Trophoblast cell (in vitro differentiated cells and primary cell): ENCODE measurements at regions not wholly inside any gene's neighbourhood (a gene's known extent, or its start where the extent isn't known, plus 50 kb on each side); places are given as distances from the start of the nearest gene placed in this dataset.

Source experiments
- DNase-seq, 2 donors: peaks; one replicate each; pipeline ENCODE4 v3.0.0-alpha.2; 2016
- H2AFZ ChIP-seq: 2 replicates; pipeline ENCODE4 v1.6.1; 2013; ENCODE audit warnings: low read length, moderate library complexity, mild to moderate bottlenecking; ENCODE audit not compliant: insufficient read depth, poor library complexity
- H2AK5ac ChIP-seq: 2 replicates; pipeline ENCODE4 v1.6.1; 2013; ENCODE audit warnings: mild to moderate bottlenecking, low read length
- H2BK120ac ChIP-seq: 2 replicates; pipeline ENCODE4 v1.6.1; 2013; ENCODE audit warnings: low read length, mild to moderate bottlenecking, moderate library complexity; ENCODE audit not compliant: insufficient read depth, poor library complexity
- H2BK12ac ChIP-seq: 2 replicates; pipeline ENCODE4 v1.6.1; 2013; ENCODE audit warnings: mild to moderate bottlenecking, low read length, moderate library complexity
- H2BK5ac ChIP-seq: 2 replicates; pipeline ENCODE4 v1.6.1; 2013; ENCODE audit warnings: low read length, low read depth, moderate library complexity, mild to moderate bottlenecking; ENCODE audit not compliant: poor library complexity
- H3K14ac ChIP-seq: 2 replicates; pipeline ENCODE4 v1.6.1; 2013; ENCODE audit warnings: mild to moderate bottlenecking, low read length
- H3K18ac ChIP-seq: 2 replicates; pipeline ENCODE4 v1.6.1; 2013; ENCODE audit warnings: mild to moderate bottlenecking, low read length
- H3K23ac ChIP-seq: 2 replicates; pipeline ENCODE4 v1.6.1; 2013; ENCODE audit warnings: low read length
- H3K27ac ChIP-seq: 2 replicates; pipeline ENCODE4 v1.5.1; 2013; ENCODE audit warnings: low read depth, mild to moderate bottlenecking, inconsistent platforms, low read length, moderate library complexity
- H3K27me3 ChIP-seq: 2 replicates; pipeline ENCODE4 v1.6.1; 2013; ENCODE audit warnings: inconsistent platforms, mild to moderate bottlenecking, low read length, moderate library complexity; ENCODE audit not compliant: insufficient read depth
- H3K36me3 ChIP-seq, 2 experiments: 1 replicate in 1 of 2; 2 replicates in 1 of 2; pipeline ENCODE4 v1.6.1; 2013; ENCODE audit warnings: low read length in 2 of 2, mild to moderate bottlenecking in 2 of 2, moderate library complexity in 1 of 2; ENCODE audit not compliant: insufficient read depth in 2 of 2, control insufficient read depth in 1 of 2
- H3K4ac ChIP-seq: 2 replicates; pipeline ENCODE4 v1.6.1; 2013; ENCODE audit warnings: low read depth, mild to moderate bottlenecking, low read length, moderate library complexity
- H3K4me1 ChIP-seq, 2 experiments: 1 replicate in 1 of 2; 2 replicates in 1 of 2; pipeline ENCODE4 v1.6.1; 2013; ENCODE audit warnings: low read length in 2 of 2, mild to moderate bottlenecking in 2 of 2, moderate library complexity in 1 of 2; ENCODE audit not compliant: insufficient read depth in 2 of 2, control insufficient read depth in 1 of 2
- H3K4me2 ChIP-seq: 2 replicates; pipeline ENCODE4 v1.6.1; 2013; ENCODE audit warnings: inconsistent platforms, mild to moderate bottlenecking, low read length, moderate library complexity
- H3K4me3 ChIP-seq: 2 replicates; pipeline ENCODE4 v1.5.1; 2013; ENCODE audit warnings: mild to moderate bottlenecking, low read depth, low read length, inconsistent platforms
- H3K79me1 ChIP-seq: one replicate; pipeline ENCODE4 v1.6.1; 2013; ENCODE audit warnings: low read length
- H3K79me2 ChIP-seq: 2 replicates; pipeline ENCODE4 v1.6.1; 2013; ENCODE audit warnings: low read length, mild to moderate bottlenecking; ENCODE audit not compliant: control insufficient read depth, insufficient read depth, poor library complexity
- H3K9ac ChIP-seq: 2 replicates; pipeline ENCODE4 v1.6.1; 2013; ENCODE audit warnings: mild to moderate bottlenecking, low read length
- H3K9me3 ChIP-seq: 2 replicates; pipeline ENCODE4 v1.6.1; 2013; ENCODE audit warnings: low read depth, mild to moderate bottlenecking, control low read depth, inconsistent platforms, low read length; ENCODE audit not compliant: insufficient read depth
- H4K12ac ChIP-seq: 2 replicates; pipeline ENCODE4 v1.6.1; 2013; ENCODE audit warnings: low read depth, mild to moderate bottlenecking, low read length, moderate library complexity
- H4K8ac ChIP-seq: 2 replicates; pipeline ENCODE4 v1.6.1; 2013; ENCODE audit warnings: low read depth, mild to moderate bottlenecking, low read length, moderate library complexity
- H4K91ac ChIP-seq: one replicate; pipeline ENCODE4 v1.6.1; 2013; ENCODE audit warnings: low read depth, mild to moderate bottlenecking, low read length, moderate library complexity
- WGBS: extraction: QIAGEN DNeasy Blood & Tissue Kit; methylation state at CpG from one replicate; pipeline ENCODE4 v1.1.7; 2013; ENCODE audit warnings: missing lambda C conversion rate; ENCODE audit not compliant: insufficient read length, insufficient coverage; ENCODE audit errors: extremely low coverage; 5-methylcytosine and 5-hydroxymethylcytosine counted together

- Histone ChIP-seq H3K36me3 (no peaks in the 10 kb centered on the region), H2AFZ (no peak overlapping the region), H3K4me3 (no peak overlapping the region), H3K23ac (no peak overlapping the region), H3K4me2 (no peak overlapping the region), H3K18ac (no peak overlapping the region), H2BK5ac (no peak overlapping the region), H2BK120ac (no peak overlapping the region), H3K27me3 (no peaks in the 10 kb centered on the region), H3K4me1 (no peaks in the 10 kb centered on the region), H3K9me3 (no peaks in the 10 kb centered on the region), H3K14ac (no peak overlapping the region), H4K91ac (no peak overlapping the region), H4K8ac (no peak overlapping the region), H2BK12ac (no peak overlapping the region), H4K12ac (no peak overlapping the region), H3K9ac (no peak overlapping the region), H3K79me1 (no peaks in the 10 kb centered on the region), H3K79me2 (no peaks in the 10 kb centered on the region), H3K4ac (no peak overlapping the region), H3K27ac (no peak overlapping the region), H2AK5ac (no peak overlapping the region)
- no CpG with 5 or more reads among the region's 2 CpGs for WGBS
- no peak for DNase-seq
Measured at GRCh38 chr5:5650949-5651348, 228.5 kb downstream of the ICE1 start.

- H2BK120ac ChIP-seq, result no peak overlapping the region
- peak; percentile 58 to 84 for DNase-seq
- H3K27ac ChIP-seq, result no peak overlapping the region
- no peaks in the 10 kb centered on the region for H3K79me2 ChIP-seq
- H3K4me3 ChIP-seq, result no peak overlapping the region
- no peak overlapping the region for H4K91ac ChIP-seq
- H3K23ac ChIP-seq, result no peak overlapping the region
- no CpG with 5 or more reads among the region's 5 CpGs for WGBS
- no peaks in the 10 kb centered on the region for H3K4me1 ChIP-seq
- H3K27me3 ChIP-seq, result no peaks in the 10 kb centered on the region
- no peak overlapping the region for H2BK12ac ChIP-seq
- H3K9ac ChIP-seq, result no peak overlapping the region
- H3K9me3 ChIP-seq, result no peaks in the 10 kb centered on the region
- H3K4ac ChIP-seq, result no peak overlapping the region
- H4K12ac ChIP-seq, result no peak overlapping the region
- H4K8ac ChIP-seq, result no peak overlapping the region
- no peak overlapping the region for H3K18ac ChIP-seq
- no peak overlapping the region for H2AFZ ChIP-seq
- H2BK5ac ChIP-seq, result no peak overlapping the region
- H3K79me1 ChIP-seq, result no peaks in the 10 kb centered on the region
- no peak overlapping the region for H3K4me2 ChIP-seq
- H3K14ac ChIP-seq, result no peak overlapping the region
- no peak overlapping the region for H2AK5ac ChIP-seq
- no peaks in the 10 kb centered on the region for H3K36me3 ChIP-seq
Measured at GRCh38 chr5:5650242-5650641, 227.8 kb downstream of the ICE1 start.

- Histone ChIP-seq H3K36me3 (no peaks in the 10 kb centered on the region), H3K4me3 (no peak overlapping the region), H4K8ac (no peak overlapping the region), H3K27ac (no peak overlapping the region), H3K4me2 (no peak overlapping the region), H2AFZ (no peak overlapping the region), H2BK5ac (no peak overlapping the region), H4K91ac (no peak overlapping the region), H3K18ac (no peak overlapping the region), H2AK5ac (no peak overlapping the region), H2BK12ac (no peak overlapping the region), H4K12ac (no peak overlapping the region), H3K79me2 (no peaks in the 10 kb centered on the region), H3K79me1 (no peaks in the 10 kb centered on the region), H3K27me3 (no peaks in the 10 kb centered on the region), H2BK120ac (no peak overlapping the region), H3K9ac (no peak overlapping the region), H3K14ac (no peak overlapping the region), H3K23ac (no peak overlapping the region), H3K4ac (no peak overlapping the region), H3K4me1 (no peaks in the 10 kb centered on the region), H3K9me3 (no peaks in the 10 kb centered on the region)
- no CpG with 5 or more reads among the region's 5 CpGs for WGBS
- no peak for DNase-seq
Measured at GRCh38 chr5:5649641-5650040, 227.2 kb downstream of the ICE1 start.

DNA sequence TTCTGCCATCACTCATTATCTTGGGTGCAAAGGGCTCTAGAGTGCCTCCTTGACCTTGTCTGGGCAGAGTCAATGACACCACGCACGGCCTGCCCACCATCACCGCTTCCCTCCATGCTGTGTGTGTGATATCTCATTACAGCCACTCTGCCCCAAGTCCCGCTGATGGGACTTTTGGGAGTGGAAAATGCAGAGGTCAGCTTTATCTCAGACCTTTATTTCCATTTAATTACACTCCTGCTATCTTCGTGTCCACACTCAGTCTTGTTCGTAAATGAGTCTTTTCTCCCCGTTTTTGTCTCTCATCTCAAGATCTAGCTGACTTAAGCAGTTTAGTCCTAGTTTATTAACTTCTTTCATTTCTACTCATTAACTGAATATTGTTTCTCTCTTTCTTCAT is 226.2 kb downstream of the ICE1 start:
- Histone ChIP-seq H3K4me3 (no peak overlapping the region), H3K4me1 (no peaks in the 10 kb centered on the region), H3K27ac (no peak overlapping the region), H2BK120ac (no peak overlapping the region), H4K91ac (no peak overlapping the region), H2AFZ (no peak overlapping the region), H2BK5ac (no peak overlapping the region), H3K23ac (no peak overlapping the region), H4K12ac (no peak overlapping the region), H4K8ac (no peak overlapping the region), H2BK12ac (no peak overlapping the region), H3K79me1 (no peaks in the 10 kb centered on the region), H3K9ac (no peak overlapping the region), H3K4me2 (no peak overlapping the region), H3K14ac (no peak overlapping the region), H3K36me3 (no peaks in the 10 kb centered on the region), H3K18ac (no peak overlapping the region), H3K9me3 (no peaks in the 10 kb centered on the region), H3K27me3 (no peaks in the 10 kb centered on the region), H3K4ac (no peak overlapping the region), H2AK5ac (no peak overlapping the region), H3K79me2 (no peaks in the 10 kb centered on the region)
- no CpG with 5 or more reads among the region's 7 CpGs for WGBS
- DNase-seq, result no peak
